GM18520 (cell line): ENCODE measurements at regions not wholly inside any gene's neighbourhood (a gene's known extent, or its start where the extent isn't known, plus 50 kb on each side); places are given as distances from the start of the nearest gene placed in this dataset.

Experiments
- ATAC-seq: cut with Tn5 transposase; IDR thresholded peaks from one replicate; pipeline ENCODE4 v1.9.1; 2021; ENCODE audit not compliant: unreplicated experiment

DNA sequence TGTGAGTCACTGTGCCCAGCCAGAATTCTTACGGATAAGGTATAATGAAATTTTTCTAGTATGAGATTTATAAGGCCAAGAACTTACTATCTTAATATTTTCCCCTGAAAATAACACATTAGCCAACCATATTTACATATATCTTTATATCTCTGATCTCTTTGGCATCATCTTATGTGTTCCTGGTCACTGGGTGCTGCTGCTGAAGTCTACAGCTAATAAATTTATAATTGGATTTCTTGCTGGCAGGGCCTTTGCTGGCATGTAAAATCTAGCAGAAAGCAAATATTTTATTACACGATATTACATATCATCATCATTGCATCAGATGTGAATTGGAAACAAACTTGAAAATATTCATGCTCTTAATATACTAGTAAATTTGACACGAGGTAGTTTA lies 590.7 kb downstream of the ANXA1 start:
- ATAC-seq = no peak

DNA sequence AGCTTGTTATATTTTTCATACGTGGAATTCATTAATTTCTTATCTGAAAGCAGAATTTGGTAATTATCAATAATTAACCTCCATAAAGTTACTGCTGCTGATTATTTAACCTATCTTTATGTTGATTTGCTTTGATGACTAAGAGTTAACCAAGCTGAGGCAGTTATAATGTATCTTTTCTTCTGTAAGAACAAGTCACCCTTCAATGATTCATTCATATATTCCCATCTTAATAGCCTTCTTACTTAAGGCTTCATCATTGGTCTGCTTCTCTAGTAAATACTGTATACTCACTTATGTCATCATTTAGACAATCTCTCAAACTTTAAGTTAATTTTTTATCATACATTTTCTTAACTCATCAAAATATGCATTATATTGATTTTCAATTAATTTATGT lies 592.2 kb downstream of the ANXA1 start:
- ATAC-seq = no peak

DNA sequence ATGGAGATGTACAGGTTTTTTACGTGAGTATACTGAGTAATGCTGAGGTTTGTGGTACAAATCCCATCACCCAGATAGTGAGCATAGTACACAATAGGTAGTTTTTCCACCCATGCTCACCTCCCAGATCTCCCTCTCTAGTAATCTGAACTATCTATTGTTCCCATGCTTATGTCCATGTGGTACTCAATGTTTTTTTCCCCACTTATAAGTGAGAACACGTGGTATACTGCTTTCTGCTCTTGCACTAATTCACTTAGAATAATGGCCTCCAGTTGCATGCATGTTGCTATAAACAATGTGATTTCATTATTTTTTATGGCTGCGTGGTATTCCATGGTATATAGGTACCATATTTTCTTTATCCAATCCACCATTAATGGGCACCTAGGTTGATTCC lies 593.9 kb downstream of the ANXA1 start:
- ATAC-seq = no peak

DNA sequence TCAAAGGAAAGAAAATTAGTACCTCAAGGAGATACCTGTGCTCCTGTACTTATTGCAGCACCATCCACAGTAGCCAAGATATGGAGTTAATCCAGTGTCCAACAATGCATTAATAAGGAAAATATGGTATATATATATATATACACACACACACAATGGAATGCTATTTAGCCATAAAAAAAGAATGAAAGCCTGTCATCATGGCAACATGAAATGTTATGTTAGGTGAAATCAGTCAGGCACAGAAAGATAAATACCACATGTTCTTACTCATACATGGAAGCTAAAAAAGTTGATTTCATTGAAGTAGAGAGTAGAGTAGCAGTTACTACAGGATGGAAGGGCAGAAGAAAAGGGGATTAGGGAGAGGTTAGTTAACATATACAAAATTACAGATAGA lies 601.5 kb downstream of the ANXA1 start:
- ATAC-seq = no peak

DNA sequence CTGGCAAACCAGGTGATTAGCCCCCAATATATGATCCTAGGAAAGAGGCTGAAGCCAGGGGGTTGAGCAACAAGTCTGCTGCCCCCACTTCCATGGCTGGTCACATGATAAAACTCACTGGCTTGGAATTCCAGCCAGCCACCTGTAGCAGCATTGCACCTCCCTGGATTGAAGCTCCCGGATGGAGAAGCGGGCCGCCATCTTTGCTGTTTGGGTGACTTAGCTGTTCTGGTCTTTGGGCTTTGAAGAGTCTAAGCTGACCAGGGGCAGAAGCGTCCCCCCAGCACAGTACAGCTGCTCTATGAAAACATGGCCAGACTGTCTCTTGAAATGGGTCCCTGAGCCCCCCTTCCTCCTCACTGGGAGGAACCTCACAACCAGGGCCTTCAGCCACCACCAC lies 610.2 kb downstream of the ANXA1 start:
- ATAC-seq = no peak

DNA sequence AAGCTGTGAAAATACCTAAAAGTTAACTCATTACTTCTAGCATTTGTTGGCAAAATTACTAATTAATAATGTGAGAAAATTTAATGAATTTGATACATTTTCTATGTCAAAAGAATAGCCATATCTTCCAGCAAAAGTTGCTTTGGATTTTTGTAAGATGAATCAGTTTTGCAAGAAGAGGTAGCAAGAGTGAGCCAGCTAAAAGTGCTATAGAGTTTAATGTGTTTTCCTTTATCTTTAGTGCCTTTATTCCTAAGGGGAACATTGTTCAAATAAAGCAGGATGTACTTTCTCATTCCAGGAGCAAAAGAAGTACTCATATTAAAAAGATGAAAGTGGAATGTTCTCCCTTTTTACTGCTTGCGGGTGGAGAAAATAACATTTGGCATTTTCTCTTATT lies 622.2 kb downstream of the ANXA1 start:
- ATAC-seq = no peak

DNA sequence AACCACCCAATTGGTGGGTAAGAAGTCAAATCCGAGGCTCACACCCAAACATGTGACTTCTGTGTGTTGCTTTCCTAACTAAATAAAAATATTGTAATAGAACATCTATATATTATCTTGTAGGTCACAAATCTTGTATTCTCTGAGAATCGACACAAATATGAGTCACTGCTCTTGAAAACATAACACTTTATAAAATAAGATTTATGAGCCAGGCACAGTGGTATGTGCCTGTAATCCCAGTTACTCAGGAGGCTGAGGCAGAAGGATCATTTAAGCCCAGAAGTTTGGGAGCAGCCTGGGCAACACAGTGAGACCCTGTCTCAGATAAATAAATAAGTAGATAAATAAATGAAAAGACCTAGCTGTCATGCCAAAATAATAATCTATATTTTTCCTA lies 624.1 kb downstream of the ANXA1 start:
- ATAC-seq = no peak

DNA sequence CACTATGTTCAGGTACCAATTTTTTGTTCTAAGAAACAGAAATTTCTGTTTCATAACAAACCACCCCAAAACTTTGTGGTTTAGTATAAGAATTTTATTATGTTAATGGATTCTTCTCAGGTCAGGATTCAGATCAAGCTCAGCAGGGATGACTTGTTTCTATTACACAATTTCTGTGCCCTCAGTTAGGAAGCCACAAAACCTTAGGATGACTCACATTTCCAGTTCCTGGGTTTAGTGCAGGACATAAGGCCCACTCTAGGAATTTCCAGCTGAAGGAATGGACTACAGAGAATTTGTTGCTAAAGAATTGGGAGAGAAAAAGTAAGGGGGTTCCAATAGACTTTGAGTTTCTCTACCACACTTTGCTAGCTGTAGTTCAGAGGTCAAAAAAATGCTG lies 629.3 kb downstream of the ANXA1 start:
- no peak for ATAC-seq

DNA sequence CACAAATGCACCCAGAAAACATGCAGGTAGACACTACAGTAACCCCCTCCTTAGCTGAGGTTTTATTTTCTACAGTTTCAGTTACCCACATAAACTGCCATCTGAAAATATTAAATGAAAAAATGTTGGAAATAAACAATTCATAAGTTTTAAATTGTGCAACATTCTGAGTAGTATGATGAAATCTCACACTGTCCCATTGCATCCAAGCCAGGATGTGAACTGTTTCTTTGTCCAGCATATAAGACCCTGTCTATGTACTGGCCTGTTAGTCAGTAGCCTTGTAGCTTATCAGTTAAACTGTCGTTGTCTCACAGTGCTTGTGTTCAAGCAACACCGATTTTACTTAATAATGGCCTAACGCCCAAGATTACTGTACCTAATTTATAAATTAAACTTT lies 630.5 kb downstream of the ANXA1 start:
- no peak for ATAC-seq

DNA sequence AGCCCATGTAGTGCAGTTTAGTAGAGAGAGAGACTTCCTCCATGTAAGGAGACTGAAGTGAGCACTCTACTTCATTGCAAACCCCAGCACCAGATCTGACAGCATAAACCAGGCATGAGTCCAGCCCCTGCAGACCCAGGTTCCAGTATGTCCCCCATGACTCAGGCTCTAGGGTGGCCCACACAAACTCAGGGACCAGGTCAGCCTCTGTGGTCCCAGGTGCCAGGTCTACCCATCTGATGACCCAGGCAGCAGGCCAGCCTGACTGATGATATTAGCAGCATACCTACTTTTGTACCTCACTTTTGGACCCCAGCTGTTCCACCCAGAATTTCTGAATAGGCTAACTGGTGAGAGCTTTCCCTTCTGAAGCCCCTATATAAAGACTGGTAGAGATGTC lies 647.8 kb downstream of the ANXA1 start:
- no peak for ATAC-seq

DNA sequence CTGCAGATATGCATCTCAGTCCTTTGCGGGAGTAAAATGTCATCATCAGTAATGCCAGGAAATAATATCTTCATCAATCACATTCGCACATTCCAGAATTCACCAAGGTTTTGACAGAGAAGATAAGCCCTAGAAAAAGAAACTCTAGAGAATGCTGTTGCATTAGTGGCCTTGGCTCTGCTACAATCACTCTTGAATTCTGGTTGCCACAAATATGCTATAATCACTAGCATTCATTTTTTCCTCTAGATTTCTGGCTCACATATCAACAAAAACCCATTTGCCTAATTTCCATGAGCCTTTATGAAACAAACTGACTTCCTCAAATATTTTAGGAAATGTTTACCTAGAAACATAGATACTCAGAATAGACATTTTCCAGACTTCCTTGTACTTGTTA lies 653.4 kb downstream of the ANXA1 start:
- ATAC-seq = no peak

DNA sequence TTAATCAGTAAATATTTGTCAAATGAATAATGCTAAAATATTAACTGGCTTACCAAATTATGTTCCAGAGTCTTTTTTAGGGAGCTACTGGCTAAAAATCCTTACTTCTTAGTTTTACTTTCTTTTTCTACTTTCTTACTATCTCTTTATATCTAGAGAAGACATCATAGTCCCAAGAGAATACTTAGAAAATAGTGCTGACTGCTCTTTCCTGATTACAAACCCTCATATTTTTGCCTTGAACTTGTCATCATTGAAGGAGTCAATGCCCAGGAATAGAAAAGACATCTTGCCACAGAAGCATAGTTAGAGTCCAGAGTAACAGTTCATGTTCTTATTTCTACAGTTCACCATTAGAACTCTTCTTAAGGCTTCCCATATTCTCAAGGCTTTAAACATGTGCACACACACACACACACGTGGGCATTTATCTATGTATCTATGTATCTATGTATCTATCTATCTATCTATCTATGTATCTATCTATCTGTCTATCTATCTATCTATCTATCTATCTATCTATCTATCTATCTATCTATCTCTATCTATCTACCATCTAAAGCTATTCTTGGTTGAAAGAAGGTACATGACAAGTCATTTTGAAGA lies 654.3 kb downstream of the ANXA1 start:
- ATAC-seq = no peak

DNA sequence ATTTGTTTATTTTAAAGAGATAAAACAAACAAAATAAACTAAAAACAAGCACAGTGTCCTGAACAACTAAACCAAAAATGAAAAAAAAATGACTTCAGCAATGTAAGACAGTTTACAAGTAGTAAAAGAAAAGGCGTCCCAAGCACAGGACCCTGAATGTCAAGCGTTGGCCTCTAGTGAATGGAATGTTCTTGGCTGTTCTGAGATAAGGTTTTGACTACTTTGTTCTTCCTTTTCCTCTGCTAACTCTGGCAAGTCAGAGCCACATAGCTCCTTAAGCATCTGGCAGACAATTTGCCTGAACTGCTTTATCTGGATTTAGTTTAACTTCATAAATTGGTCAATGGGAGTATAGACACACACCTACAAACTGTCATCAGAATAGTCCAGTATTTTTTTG lies 655.2 kb downstream of the ANXA1 start:
- no peak for ATAC-seq

DNA sequence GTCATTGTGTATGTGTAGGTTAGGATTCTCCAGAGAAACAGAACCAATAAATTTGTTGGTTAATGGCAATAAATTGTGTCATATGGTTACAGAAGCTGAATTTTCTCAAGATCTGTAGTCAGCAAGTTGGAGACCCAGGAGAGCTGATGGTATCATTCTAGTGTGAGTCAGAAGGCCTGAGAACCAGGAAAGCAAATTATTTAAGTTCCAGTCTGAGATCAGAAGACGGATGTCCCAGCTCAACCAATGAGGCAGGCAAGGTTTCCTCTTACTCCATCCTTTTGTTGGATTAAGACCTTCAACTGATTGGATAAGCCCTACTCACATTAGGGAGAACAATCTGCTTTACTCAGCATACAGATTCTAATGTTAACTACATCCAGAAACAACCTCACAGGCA lies 656.3 kb downstream of the ANXA1 start:
- no peak for ATAC-seq

DNA sequence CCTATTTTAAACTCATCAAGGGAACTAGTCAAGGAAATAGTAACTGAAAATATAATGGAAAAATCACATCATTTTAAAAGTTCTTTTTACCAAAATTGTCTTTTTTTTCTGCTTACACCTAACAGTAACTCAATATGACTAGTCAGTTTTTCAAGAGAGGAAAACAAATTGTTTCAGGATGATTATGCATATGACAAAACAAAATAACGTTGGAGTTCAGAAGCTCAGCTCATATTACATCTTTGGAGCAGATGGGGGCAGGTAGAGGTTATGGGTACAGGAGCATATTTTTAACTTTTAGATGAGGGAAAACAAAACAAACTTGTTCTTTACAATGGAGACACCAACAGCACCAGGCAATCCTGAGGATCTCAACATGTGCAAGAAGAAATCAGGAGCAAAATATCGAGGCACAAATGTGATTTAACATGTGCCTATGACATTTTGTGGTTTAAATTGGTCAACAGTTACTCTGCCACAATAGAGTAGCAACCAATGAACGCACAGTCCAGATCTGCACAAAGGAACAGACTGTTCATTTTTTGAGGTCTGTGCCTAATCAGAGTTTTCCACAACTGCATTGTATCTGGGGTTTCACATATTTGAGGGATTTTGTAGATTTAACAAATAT lies 659.0 kb downstream of the ANXA1 start:
- ATAC-seq = no peak

DNA sequence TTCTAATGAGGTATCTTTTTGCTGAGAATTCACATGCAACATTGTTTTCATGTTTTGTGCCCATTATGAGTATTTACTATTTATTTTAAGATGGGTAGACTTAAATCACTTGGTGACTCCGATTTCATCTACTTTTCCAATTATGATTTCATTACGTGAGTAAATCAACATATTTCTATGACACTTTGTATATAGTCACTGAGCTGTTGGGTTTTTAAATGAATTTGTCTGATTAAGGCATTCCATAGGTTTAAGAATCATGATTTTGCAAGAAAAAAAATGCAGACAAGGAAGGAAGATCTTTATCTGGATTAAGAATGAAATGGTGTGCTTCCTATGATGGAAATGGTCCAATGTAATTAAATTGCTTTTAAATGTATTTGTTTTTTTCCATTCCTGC lies 661.9 kb downstream of the ANXA1 start:
- ATAC-seq = no peak

DNA sequence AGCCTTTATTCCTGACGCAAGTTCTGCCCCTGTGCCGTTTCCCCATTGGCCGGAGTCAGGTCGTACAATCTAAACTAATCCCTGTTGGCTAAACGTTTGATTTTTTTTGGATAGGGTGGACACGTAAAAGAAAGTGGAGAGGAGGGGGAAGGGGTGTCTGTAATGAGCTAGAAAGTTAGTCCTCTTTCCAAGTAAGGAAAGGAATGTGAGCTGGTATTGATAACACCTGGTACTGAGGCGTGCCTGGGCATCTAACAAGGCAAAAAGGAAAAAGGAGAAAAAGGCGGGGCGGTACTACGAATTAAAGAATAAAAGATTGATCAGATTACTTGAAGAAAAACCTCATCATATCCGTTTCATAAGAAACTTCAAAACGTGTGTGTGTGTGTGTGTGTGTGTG lies 665.2 kb downstream of the ANXA1 start:
- no peak for ATAC-seq

DNA sequence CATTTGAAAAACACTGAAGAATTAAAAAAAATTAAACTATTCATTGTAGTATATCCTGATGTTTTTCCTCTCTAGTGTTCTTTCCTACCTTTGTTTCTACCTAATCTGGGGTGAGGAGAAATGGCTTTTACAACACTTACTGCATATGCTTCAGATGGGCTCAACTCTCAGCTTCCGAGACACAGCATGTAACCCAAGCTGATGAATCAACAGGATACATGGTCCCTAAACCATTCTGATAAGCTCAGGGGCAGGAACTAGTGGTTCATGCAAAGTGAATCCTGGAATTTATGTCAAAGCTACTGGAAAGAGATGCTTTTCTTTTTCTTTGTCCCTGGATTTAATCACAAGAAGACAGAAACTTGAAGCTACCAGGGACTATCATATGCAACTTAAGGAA lies 672.5 kb upstream of the RORB start:
- no peak for ATAC-seq

DNA sequence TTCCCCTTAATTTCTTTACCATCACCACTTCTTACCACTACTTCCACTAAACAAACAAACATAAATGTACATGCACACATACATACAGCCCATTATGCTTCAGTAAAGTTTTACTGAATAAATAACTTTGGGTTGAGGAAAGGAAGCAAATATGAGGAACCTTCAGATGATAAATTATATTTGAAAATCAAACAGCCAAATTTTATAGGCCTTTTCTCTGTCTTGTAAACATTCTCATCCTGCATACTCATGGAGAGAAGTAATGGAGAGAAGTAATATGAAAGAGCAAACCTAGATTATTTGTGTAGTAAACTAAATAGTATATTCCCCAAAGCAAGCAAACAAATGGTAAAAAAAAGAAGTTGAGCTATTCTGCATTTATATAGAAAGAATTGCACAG lies 658.3 kb upstream of the RORB start:
- ATAC-seq = no peak

DNA sequence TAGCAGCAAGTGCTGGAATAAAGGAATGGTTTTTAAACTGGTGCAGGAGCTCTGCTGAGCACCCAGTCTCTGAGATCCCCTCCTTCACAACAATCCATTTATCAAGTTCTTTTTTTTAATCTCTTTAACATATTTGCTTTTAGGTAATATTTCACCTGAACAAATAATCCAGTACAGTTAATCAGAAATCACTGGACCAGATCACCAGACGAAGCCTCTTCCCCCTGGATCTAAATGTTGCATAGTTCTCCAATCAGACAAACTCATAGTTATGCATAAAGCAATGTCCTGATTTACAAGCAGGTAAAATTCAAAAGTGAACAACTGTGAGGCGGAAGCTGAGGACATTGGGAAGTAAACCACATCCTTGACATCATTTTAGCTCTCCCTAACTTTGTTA lies 657.7 kb upstream of the RORB start:
- no peak for ATAC-seq

DNA sequence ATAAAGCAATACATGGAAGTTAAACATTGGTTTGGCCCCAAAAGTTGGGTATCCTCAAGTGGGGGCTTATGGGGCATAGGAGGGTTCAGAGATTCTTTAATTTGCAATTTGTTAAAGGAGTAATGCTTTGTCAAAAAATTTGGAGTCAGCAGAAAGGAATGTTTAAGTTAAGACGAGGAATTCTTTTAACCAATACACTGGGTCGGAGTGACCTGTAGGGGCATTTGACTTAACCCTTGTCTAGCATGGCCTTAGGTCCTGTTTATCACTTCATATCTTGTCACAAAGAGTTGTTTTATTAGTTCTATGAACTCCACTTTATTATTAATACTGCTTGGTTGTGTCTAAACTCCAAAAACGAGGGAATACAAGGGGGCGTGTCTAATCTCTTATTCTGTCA lies 656.1 kb upstream of the RORB start:
- no peak for ATAC-seq

DNA sequence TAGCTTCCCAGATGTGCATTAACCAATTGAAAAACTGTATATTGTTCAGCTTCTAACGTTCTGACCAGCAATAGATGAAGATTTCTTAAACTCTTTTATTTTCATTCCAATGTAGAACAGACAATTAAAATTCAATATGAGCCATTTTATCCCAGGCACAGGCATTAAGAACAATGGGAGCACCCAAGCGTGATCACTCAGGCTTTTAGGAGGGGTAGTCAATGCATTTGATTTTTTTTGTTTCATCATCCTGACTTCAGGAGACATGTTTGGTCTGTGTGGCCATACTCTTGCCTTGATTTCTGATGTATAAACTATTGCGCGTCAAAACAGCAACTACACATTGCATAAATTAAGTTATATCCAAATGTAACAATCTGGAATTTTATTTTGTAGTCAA lies 653.0 kb upstream of the RORB start:
- ATAC-seq = no peak

DNA sequence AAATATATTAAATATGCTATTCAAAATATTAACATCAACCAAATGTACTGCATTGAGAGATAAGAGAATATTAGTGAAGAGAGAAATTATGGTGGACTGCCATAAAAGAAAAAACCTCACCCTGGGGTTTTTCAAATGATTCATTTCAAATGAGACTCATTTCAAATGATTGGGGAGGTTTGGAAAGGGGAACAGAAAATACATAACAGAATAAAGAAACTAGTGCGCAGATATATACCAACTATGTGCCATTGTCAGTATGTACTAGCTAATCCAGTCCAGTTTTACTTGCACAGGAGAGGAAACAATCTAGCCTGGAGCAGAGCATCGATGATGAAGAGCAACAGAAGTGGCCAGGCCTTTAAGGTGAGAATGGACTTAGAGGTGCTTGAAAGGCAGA lies 651.6 kb upstream of the RORB start:
- peak; percentile 93 for ATAC-seq
